Keratinocyte (primary cell): ENCODE measurements at regions not wholly inside any gene's neighbourhood (a gene's known extent, or its start where the extent isn't known, plus 50 kb on each side); places are given as distances from the start of the nearest gene placed in this dataset.

Source experiments
- EZH2 ChIP-seq: IDR thresholded peaks from one replicate; pipeline ENCODE4 v1.6.1; 2012; ENCODE audit warnings: inconsistent platforms, mild to moderate bottlenecking, low read length, moderate library complexity
- TF ChIP-seq, protein P1 (sequence below), 3 experiments: IDR thresholded peaks in 1 of 3; conservative IDR thresholded peaks in 1 of 3; optimal IDR thresholded peaks in 1 of 3; 2 replicates in 2 of 3; 3 replicates in 1 of 3; pipeline versions ENCODE3 to v1.5.1; 2011; ENCODE audit warnings: low read length in 3 of 3, mild to moderate bottlenecking in 3 of 3, moderate library complexity in 2 of 3, control low read depth in 1 of 3, inconsistent platforms in 1 of 3; ENCODE audit not compliant: insufficient read depth in 2 of 3; ENCODE audit errors: extremely low read depth in 1 of 3

- TF ChIP-seq, protein P1, sequence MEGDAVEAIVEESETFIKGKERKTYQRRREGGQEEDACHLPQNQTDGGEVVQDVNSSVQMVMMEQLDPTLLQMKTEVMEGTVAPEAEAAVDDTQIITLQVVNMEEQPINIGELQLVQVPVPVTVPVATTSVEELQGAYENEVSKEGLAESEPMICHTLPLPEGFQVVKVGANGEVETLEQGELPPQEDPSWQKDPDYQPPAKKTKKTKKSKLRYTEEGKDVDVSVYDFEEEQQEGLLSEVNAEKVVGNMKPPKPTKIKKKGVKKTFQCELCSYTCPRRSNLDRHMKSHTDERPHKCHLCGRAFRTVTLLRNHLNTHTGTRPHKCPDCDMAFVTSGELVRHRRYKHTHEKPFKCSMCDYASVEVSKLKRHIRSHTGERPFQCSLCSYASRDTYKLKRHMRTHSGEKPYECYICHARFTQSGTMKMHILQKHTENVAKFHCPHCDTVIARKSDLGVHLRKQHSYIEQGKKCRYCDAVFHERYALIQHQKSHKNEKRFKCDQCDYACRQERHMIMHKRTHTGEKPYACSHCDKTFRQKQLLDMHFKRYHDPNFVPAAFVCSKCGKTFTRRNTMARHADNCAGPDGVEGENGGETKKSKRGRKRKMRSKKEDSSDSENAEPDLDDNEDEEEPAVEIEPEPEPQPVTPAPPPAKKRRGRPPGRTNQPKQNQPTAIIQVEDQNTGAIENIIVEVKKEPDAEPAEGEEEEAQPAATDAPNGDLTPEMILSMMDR (optimal IDR thresholded peaks at IDR 0.05 in 1 of 3, IDR thresholded peaks at IDR 0.05 in 1 of 3, conservative IDR thresholded peaks at IDR 0.05 in 1 of 3; ENCODE audit: extremely low read depth in 1 of 3, insufficient read depth in 2 of 3, low read length in 3 of 3) = no peak
- TF ChIP-seq EZH2 = no peak
Measured at GRCh38 chr16:66193543-66194229, 172.8 kb upstream of the CDH5 start.
